Left lobe of liver (tissue), 2 donors: ENCODE measurements at regions not wholly inside any gene's neighbourhood (a gene's known extent, or its start where the extent isn't known, plus 50 kb on each side); places are given as distances from the start of the nearest gene placed in this dataset.
"Not testable (repeated sequence)": the region's sequence is repeated elsewhere in the genome, so short reads cannot be mapped to it uniquely, and the experiment has no call there.

Source experiments
- ATAC-seq: fragments of 200-7000 bp; cut with Tn5 transposase; one replicate; pipeline ENCODE4 v1.9.1; 2020; ENCODE audit warnings: mild to moderate bottlenecking, moderate library complexity
- DNase-seq: peaks from one replicate; pipeline ENCODE4 v3.0.0-alpha.2; 2020; ENCODE audit warnings: low spot score
- donor health status: DM: no; HTN: no; CAD: no; lungs with moderate emphysema.
- donor health status: DM: no; HTN: yes; CAD: no.

- DNase-seq (no peak), ATAC-seq (peak; percentile 80)
These were observed 252.8 kb downstream of the REEP3 start for GRCh38 chr10:63773962-63774361.

- ATAC-seq (no peak), DNase-seq (no peak)
These were observed 258.9 kb downstream of the REEP3 start for GRCh38 chr10:63780101-63780500.

DNA sequence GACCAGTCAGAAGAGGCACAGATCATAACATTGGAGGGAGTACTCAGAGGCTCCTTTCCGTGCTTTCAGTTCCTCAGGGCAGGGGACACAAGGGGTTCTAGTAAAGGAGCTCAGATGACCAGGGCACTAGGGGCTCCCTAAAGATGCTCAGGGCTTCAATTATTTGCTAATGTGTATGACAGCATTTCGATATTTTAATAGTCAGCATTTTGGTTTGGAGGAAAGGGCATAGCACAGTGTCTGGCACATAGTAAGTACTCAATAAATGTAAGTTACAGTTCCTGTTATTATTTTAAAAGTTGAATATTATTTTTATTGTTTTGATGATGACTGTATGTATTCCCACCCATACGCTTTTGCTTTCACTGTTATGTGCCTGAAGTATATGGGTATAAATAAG lies 260.0 kb downstream of the REEP3 start:
- DNase-seq (no peak), ATAC-seq (no peak)

DNA sequence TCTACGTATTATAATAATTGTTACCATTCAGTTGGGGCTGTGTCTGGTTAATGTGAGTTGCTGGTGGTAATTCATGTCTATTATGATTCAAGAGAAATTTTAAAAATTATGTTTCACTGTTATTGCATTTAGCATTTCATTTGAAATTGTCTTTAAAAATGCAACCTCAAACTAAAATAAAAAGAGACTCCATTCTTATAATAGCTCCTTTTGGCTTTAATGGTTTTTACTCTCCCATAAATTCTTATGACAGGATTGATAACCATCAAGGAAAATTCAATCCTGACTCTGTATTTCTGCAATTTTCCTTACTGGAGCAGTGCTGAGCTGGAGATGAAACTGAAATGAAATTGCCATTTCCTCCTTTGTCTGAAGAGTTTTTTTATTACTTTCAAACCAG lies 262.7 kb downstream of the REEP3 start:
- ATAC-seq, result no peak
- DNase-seq, result no peak

DNA sequence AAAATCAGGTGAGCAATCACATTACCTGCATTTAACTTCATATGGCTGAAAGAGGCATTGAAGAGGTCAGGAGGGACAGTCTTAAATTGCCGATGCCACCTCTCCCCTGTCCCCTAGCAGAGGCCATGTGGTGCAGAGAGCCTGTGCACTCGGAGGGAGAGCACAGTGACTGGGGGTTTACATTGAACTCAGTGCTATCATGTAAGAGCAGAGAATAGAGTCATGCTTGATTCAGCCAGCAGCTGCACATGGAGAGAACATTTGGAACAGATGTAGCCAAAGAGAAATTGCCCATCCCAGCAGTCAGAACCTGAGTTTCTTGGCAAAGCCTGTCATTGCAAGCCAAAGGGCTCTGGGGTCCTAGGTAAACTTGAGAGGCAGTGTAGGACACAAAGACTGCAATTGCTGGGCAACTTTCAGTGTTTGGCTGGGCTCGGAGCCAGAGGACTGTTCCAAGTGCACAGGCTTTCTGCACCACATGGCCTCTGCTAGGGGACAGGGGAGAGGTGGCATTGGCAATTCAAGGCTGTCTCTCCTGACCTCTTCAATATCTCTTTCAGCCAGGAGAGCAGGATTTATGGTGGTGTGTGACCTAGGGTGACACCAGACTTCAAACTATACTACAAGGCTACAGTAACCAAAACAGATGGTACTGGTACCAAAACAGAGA lies 267.1 kb downstream of the REEP3 start:
- DNase-seq (peak; percentile 87), ATAC-seq (peak; percentile 99)

- no peak for ATAC-seq
- no peak for DNase-seq
These were observed 274.1 kb downstream of the REEP3 start for GRCh38 chr10:63795094-63795860.

DNA sequence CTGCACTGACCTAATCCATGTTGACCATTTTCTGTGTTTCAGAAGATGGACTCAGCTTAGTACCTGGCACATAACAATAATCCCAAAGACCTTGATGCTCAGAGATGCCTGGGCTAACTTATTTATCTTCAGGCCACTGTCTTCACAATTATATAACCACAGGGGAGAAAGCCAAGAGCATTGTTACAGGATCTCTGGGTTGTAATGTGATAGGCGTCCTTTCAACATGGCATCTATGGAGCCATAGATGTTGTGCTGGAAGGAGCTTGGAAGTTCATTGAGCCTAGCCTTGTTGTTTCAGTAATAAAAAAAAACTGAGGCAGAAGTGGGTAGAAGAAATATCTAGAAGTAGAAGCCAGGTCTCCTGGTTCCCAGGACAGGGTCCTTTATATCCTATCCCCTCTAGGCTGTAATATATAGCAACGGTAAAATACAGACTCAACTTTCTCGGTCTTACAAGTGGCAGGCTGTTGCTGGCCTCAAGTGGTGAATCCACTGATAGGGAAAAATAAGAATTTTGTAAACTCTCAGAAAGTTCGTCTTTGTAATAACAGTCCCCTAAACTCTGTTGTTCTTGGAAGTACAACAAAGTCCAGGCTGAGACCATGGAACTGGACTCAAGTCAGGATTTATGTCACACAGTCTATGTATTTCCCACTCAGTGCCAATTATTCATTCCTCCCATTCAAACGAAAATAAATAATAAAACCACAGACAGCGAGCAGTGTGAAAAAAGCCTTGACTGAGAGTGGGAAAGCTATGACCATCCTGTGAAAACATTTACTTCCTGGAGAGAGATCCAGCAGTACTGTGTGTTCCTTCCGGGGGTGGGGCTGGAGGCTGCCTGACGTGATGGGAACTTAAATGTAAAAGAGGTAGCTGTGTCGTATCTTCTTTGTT lies 277.6 kb downstream of the REEP3 start:
- DNase-seq, result no peak
- peak; percentile 48 for ATAC-seq

- ATAC-seq, result no peak
- DNase-seq, result no peak
These were observed 278.5 kb downstream of the REEP3 start for GRCh38 chr10:63799521-63800300.

GRCh38 chr10:63801166-63801565 lies 280.0 kb downstream of the REEP3 start:
- ATAC-seq, result no peak
- DNase-seq, result no peak

DNA sequence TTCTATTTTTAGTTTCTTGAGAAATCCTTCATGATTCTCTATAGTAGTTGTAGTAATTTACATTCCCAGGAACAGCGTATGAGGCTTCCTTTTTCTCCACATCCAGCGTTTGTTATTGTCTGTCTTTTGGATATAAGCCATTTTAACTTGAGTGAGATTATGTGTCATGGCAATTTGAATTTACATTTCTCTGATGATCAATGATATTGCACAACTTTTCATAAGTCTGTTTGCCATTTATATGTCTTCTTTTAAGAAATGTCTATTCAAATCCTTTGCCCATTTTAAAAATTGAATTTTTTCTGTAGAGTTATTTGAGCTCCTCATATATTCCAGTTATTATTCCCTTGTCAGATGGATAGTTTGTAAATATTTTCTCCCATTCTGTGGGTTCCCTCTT lies 285.1 kb downstream of the REEP3 start:
- DNase-seq, result no peak
- ATAC-seq, result no peak

DNA sequence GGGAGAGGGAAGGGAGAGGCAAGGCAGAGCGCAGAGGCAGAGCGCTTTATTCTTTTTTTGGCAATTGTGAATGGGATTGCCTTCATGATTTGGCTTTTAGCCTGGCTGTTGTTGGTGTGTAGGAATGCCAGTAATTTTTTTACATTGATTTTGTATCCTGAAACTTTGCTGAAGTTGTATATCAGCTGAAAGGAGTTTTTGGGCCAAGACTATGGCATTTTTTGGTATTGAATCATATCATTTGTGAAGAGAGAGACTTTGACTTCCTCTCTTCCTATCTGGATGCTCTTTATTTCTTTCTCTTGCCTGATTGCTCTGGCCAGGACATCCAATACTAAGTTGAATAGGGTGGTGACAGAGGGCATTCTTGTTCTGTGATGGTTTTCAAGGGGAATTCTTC lies 291.3 kb downstream of the REEP3 start:
- ATAC-seq (no peak), DNase-seq (no peak)

DNA sequence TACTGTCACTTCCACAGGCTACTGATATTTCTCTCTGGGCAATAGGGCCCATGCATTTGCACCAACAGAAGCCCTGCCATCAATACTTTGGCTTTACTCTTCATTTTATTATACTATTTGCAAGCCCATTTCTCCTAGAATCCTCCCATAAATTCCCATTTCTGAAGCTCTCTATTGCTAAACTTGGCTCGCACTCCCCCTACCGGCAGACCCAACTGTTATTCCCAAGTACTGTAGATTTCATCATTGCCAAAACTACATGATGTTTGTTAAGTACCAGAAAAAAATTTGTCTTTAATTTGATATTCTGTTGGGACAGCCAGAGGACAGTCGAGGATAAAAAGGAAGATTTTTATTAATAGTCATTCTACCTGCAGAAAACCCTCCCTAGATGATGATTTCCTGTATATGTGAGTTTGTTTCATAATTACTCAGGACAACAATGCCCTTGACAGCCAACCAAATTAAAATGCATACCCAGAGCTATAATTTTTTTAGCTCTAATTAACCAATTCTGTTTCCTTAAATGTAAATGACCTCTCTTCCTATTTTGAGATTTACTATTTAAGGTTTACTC lies 298.6 kb downstream of the REEP3 start:
- ATAC-seq (peak; percentile 96), DNase-seq (peak; percentile 72)

DNA sequence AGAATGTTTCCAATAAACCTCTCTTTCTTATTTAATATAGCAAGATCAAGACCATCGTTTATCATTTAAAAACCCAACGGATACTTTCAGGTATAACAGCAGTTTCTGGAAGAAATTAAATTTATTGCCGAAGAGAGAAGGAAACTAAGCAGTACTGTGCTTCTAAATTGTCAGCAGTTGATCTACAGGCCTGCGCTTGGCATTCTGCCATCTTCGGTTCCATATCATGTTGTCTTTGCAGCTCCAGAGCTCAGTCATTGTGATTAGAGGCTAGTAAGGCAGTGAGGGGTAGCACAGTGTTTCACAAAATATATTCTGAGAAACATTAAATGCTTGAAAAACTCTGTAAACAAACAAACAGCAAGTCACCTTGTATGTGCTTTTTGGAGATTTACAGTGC lies 301.3 kb downstream of the REEP3 start:
- no peak for ATAC-seq
- no peak for DNase-seq

DNA sequence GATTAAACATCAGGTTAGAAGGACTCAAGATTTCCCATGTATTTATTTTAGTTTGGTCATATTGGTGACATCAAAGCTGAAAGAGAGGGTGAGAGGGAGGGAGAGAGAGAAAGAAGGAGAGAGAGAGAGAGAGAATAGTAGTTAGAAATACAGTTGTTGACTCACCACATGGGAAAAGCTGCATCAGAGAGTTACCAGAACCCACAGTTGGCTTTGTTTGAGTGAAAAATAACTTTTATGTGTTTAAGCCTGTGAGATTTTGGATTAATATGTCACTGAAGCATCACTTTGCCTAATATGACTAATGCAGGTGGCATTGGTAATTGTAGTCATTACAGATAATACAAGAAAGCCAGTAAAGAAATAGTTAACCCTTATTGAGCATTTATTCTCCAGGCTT lies 303.9 kb downstream of the REEP3 start:
- ATAC-seq (no peak), DNase-seq (no peak)

DNA sequence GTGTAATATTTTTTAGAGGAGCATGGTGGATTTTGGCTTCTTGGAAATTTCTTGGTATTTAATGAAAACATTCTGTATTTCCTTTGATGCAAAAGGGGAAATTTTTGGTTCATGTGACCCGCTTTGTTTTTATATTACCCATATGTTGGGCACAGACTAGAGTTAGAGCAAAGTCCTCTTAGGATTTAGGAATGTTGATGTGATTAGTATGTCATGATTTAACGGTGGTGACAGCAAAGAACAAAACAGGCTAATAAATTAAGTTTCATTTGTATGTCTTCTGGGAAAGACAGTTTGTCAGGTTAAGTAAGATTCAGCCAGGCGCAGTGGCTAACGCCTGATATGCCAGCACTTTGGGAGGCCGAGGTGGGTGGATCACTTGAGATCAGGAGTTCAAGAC lies 304.6 kb downstream of the REEP3 start:
- DNase-seq, result no peak
- no peak for ATAC-seq

DNA sequence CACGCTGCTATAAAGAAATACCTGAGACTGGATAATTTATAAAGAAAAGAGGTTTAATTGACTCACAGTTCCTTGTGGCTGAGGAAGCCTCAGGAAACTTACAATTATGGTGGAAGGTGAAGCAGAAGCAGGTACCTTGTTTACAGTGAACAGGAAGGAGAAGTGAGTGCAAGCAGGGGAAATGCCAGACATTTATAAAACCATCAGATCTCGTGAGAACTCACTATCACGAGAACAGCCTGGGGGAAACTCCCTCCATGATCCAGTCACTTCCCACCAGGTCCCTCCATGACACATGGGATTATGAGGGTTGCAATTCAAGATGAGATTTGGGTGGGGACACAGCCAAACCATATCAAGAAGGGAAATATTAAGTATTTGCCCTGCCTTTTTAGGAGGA lies 305.8 kb downstream of the REEP3 start:
- ATAC-seq, DNase-seq: not testable (repeated sequence)

DNA sequence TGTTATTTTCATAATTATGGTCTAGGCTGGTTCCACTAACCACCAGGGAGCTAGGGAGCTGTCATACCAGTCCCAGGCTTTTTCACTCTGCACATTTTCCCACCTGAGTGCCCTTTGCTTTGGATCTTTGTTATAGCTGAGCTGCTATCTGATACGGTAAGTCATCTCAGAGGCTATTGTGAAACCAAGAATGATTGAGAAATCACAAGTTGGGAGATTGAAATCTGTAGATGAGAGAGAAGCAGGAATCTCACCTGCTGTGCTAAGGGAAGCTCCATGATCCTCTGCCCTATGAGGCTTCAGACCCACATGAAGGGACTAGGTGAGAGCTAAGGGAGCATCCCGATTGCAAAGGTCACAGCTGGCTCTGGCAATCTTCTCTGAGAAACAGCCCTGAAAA lies 307.8 kb downstream of the REEP3 start:
- ATAC-seq (peak; percentile 23), DNase-seq (no peak)

DNA sequence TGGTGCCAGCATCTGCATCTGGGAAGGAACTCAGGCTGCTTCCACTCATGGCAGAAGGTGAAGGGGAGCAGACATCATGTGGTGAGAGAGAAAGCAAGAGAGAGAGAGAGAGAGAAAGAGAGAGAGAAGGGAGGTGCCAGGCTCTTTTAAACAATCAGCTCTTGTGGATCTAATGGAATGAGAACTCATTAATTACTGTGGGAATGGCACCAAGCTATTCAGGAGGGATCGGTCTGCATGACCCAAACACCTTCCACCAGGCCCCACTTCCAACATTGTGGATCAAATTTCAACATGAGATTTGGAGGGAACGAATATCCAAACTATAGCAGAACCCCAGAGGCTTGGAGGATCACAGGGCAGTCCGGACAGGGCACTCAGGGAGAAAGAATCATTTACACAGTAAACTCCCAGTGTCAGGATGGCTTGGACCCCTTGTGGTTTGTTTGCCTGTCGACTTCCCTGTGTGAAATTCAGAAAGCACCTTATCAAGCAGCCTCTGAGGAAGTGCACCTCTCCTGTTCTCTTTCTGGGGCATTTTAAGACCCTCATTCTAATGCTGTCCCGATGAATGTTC lies 308.5 kb downstream of the REEP3 start:
- ATAC-seq, result no peak

GRCh38 chr10:63832686-63833085 lies 311.5 kb downstream of the REEP3 start:
- ATAC-seq (no peak), DNase-seq (no peak)

More for the DNA sequence above, 308.5 kb downstream of the REEP3 start:
- DNase-seq, result no peak

GRCh38 chr10:63833411-63834060 lies 312.3 kb downstream of the REEP3 start:
- ATAC-seq (no peak), DNase-seq (no peak)
